Tibial artery (tissue), 4 donors: ENCODE measurements at regions not wholly inside any gene's neighbourhood (a gene's known extent, or its start where the extent isn't known, plus 50 kb on each side); places are given as distances from the start of the nearest gene placed in this dataset.
"Not testable (repeated sequence)": the region's sequence is repeated elsewhere in the genome, so short reads cannot be mapped to it uniquely, and the experiment has no call there.

Experiments
- DNase-seq, 2 donors: peaks; one replicate each; pipeline ENCODE4 v3.0.0-alpha.2; 2019
- H3K27ac ChIP-seq, 2 donors: fragments of 200-600 bp; sonication (generic) in 1 of 2; 1 replicate in 1 of 2; 2 replicates in 1 of 2; pipeline ENCODE4 v1.5.1; 2018 to 2019; ENCODE audit warnings: mild to moderate bottlenecking in 1 of 2
- H3K27me3 ChIP-seq, 2 donors: fragments of 200-600 bp; sonication (generic) in 1 of 2; one replicate each; pipeline versions ENCODE4 v1.5.1 to v1.6.0; 2016 to 2019
- H3K36me3 ChIP-seq, 3 donors: fragments of 200-600 bp; sonication (generic) in 2 of 3; one replicate each; pipeline ENCODE4 v1.5.1; 2016 to 2019; ENCODE audit warnings: mild to moderate bottlenecking in 2 of 3
- H3K4me1 ChIP-seq, 4 donors: fragments of 200-600 bp; sonication (generic) in 2 of 4; 1 replicate in 3 of 4; 2 replicates in 1 of 4; pipeline ENCODE4 v1.5.1; 2016 to 2019
- H3K4me3 ChIP-seq, 2 donors: fragments of 200-600 bp; sonication (generic) in 1 of 2; 1 replicate in 1 of 2; 2 replicates in 1 of 2; pipeline ENCODE4 v1.5.1; 2018 to 2019; ENCODE audit warnings: mild to moderate bottlenecking in 2 of 2
- H3K9me3 ChIP-seq, 3 donors: fragments of 200-600 bp; sonication (generic) in 1 of 3; one replicate each; pipeline ENCODE4 v1.5.1; 2016 to 2019
- CTCF ChIP-seq, 2 experiments: fragments of 200-600 bp in 1 of 2; fragments of 450-650 bp in 1 of 2; IDR thresholded peaks; one replicate each; pipeline ENCODE4 v1.5.1; 2017 to 2019; ENCODE audit warnings: antibody characterized with exemption in 2 of 2, mild to moderate bottlenecking in 1 of 2, moderate library complexity in 1 of 2
- intact Hi-C: fragments of 100-400 bp; cut with DNase I; formaldehyde crosslinking; loops from one replicate; pipeline ENCODE4 v1.15.0; 2023; ENCODE audit warnings: low total_unique reads

DNA sequence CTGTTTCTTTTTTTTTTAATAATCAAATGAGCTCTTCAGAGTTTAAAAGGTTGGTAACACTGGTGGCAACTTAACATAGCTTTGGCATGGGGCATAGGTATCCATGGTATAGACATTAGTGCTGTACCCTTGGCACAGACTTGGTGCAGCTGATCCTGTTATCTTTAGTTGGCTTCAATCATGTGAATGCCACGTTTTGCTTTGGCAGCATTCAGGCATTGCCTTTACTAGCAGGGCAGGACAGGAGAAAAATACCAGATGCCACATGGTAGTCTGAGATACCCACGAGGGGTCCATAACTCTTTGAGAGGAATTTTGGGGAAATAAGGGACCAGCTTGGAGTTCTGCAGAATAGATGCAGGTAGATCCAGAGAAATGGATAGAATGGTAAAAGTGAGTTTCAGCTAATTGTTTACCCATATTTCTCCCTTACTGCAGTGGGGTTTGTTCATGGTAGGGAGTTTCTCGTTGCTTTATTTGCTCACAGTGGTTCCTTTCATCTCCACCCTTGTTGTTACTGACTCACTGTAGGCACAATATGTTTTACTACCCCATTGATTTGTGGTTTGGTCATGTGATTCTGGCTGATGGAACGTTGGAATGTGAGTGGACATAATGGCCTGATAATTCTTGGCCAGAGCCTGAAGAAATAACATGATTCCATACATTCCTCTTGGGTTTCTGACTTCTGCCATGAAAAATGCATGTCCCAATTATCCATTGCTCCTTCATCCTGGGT lies 342.7 kb downstream of the GLUD2 start:
- no peak overlapping the region for H3K27ac ChIP-seq
- no peaks in the 10 kb centered on the region for H3K9me3 ChIP-seq
- H3K27me3 ChIP-seq = no peaks in the 10 kb centered on the region
- no peaks in the 10 kb centered on the region for H3K36me3 ChIP-seq
- no peak for DNase-seq
- no peak overlapping the region for H3K4me3 ChIP-seq
- no peaks in the 10 kb centered on the region for H3K4me1 ChIP-seq
- intact Hi-C loops = no loop called here
- TF ChIP-seq CTCF (IDR thresholded peaks at IDR 0.05) = no peak

DNA sequence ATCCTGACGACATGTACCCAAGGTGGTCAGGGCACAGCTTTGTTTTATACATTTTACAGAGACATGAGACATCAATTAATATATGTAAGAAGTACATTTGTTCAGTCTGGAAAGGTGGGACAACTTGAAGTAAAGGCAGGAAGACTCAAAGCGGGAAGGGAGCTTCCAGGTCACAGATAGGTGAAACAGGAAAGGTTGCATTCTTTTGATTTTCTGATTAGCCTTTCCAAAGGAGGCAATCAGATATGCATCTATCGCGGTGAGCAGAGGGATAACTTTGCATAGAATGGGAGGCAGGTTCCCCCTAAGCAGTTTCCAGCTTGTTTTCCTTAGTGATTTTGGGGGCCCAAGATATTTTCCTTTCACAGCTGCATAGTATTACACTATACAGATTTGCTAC lies 358.4 kb downstream of the GLUD2 start:
- Histone ChIP-seq H3K27me3 (no peaks in the 10 kb centered on the region), H3K27ac (no peak overlapping the region), H3K4me1 (no peaks in the 10 kb centered on the region), H3K9me3 (no peaks in the 10 kb centered on the region), H3K4me3 (no peak overlapping the region), H3K36me3 (no peaks in the 10 kb centered on the region)
- no peak for TF ChIP-seq CTCF (IDR thresholded peaks at IDR 0.05)
- intact Hi-C loops = no loop called here
- DNase-seq = no peak

GRCh38 chrX:121407627-121408026 lies 360.2 kb downstream of the GLUD2 start:
- DNase-seq = no peak
- intact Hi-C loops = no loop called here

DNA sequence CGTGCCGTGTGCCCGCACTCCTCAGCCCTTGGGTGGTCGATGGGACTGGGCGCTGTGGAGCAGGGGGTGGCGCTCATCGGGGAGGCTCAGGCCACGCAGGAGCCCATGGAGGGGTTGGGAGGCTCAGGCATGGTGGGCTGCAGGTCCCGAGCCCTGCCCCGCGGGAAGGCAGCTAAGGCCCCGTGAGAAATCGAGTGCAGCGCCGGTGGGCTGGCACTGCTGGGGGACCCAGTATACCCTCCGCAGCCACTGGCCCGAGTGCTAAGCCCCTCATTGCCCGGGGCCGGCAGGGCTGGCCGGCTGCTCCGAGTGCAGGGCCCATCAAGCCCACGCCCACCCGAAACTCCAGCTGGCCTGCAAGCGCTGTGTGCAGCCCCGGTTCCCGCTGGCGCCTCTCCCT lies 384.1 kb downstream of the GLUD2 start:
- H3K4me1 ChIP-seq, H3K4me3 ChIP-seq, H3K27me3 ChIP-seq, H3K9me3 ChIP-seq, DNase-seq, H3K27ac ChIP-seq, intact Hi-C loops, H3K36me3 ChIP-seq: not testable (repeated sequence)

More at GRCh38 chrX:121407627-121408026, 360.2 kb downstream of the GLUD2 start:
- Histone ChIP-seq H3K27me3 (no peaks in the 10 kb centered on the region), H3K4me3 (no peak overlapping the region), H3K9me3 (no peaks in the 10 kb centered on the region), H3K4me1 (no peaks in the 10 kb centered on the region), H3K27ac (no peak overlapping the region), H3K36me3 (no peaks in the 10 kb centered on the region)
- no peak for TF ChIP-seq CTCF (IDR thresholded peaks at IDR 0.05)

- no peaks in the 10 kb centered on the region for H3K27me3 ChIP-seq
- H3K36me3 ChIP-seq = no peaks in the 10 kb centered on the region
- no peak for TF ChIP-seq CTCF (IDR thresholded peaks at IDR 0.05)
- no peak overlapping the region for H3K4me3 ChIP-seq
- no peak for DNase-seq
- no peaks in the 10 kb centered on the region for H3K9me3 ChIP-seq
- H3K27ac ChIP-seq = no peak overlapping the region
- H3K4me1 ChIP-seq = no peaks in the 10 kb centered on the region
- intact Hi-C loops = no loop called here
Observed at GRCh38 chrX:121433289-121433688, 385.9 kb downstream of the GLUD2 start.

DNA sequence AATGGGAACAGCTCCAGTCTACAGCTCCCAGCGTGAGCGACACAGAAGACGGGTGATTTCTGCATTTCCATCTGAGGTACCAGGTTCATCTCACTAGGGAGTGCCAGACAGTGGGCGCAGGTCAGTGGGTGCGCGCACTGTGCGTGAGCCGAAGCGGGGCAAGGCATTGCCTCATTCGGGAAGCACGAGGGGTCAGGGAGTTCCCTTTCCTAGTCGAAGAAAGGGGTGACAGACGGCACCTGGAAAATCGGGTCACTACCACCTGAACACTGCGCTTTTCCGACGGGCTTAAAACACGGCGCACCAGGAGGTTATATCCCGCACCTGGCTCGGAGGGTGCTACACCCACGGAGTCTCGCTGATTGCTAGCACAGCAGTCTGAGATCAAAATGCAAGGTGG lies 390.3 kb downstream of the GLUD2 start:
- H3K9me3 ChIP-seq, H3K27me3 ChIP-seq, H3K4me1 ChIP-seq, H3K36me3 ChIP-seq, H3K4me3 ChIP-seq, H3K27ac ChIP-seq, intact Hi-C loops, DNase-seq: not testable (repeated sequence)

DNA sequence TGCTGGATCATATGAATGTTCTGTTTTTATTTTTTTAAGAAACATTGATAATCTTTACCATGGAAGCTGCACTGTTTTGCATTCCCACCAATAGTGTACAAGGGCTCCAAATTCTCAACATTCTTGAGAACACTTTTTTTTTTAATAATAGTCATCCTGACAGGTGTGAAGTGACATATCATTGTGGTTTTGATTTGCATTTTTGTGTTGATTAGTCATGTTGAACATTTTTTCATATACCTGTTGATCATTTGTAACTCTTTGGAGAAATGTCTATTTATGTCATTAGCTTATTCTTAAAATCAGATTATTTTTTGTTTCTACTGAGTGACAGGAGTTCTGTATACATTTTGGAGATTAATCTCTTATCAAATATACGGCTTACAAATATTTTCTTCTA lies 408.5 kb downstream of the GLUD2 start:
- Histone ChIP-seq H3K9me3 (no peaks in the 10 kb centered on the region), H3K27me3 (no peaks in the 10 kb centered on the region), H3K4me1 (no peaks in the 10 kb centered on the region), H3K4me3 (no peak overlapping the region), H3K36me3 (no peaks in the 10 kb centered on the region), H3K27ac (no peak overlapping the region)
- no peak for DNase-seq
- intact Hi-C loops = no loop called here
- no peak for TF ChIP-seq CTCF (IDR thresholded peaks at IDR 0.05)
